Cardiac fibroblast (primary cell): ENCODE measurements at regions not wholly inside any gene's neighbourhood (a gene's known extent, or its start where the extent isn't known, plus 50 kb on each side); places are given as distances from the start of the nearest gene placed in this dataset.

Source experiments
- DNase-seq, 2 donors: peaks; one replicate each; pipeline versions ENCODE4 v3.0.0 to v3.0.0-alpha.2; 2010; ENCODE audit warnings: low read depth in 2 of 2
- H3K4me3 ChIP-seq, 2 donors: replicated peaks in 1 of 2; 1 replicate in 1 of 2; 2 replicates in 1 of 2; pipeline ENCODE4 v1.5.1; 2011; ENCODE audit warnings: low read depth in 2 of 2, low read length in 2 of 2, mild to moderate bottlenecking in 2 of 2, moderate library complexity in 1 of 2
- CTCF ChIP-seq: IDR thresholded peaks from one replicate; pipeline ENCODE4 v1.5.1; 2011; ENCODE audit warnings: low read depth, mild to moderate bottlenecking, low read length, inconsistent platforms

GRCh38 chr5:16234598-16234997 is 55.0 kb upstream of the MARCHF11 start:
- H3K4me3 ChIP-seq, result no peak overlapping the region
- no peak for DNase-seq
- no peak for TF ChIP-seq CTCF

- DNase-seq, result no peak
- no peak overlapping the region for H3K4me3 ChIP-seq
- TF ChIP-seq CTCF, result no peak
Measured at GRCh38 chr5:16233730-16234129, 54.1 kb upstream of the MARCHF11 start.

GRCh38 chr5:16229357-16229940 is 49.9 kb upstream of the MARCHF11 start:
- DNase-seq, result no peak
- no peak overlapping the region for H3K4me3 ChIP-seq
- TF ChIP-seq CTCF, result no peak
